NCI-H146 treated with DMSO at 0.1 percent for 48 hours (cell line): ENCODE measurements at regions not wholly inside any gene's neighbourhood (a gene's known extent, or its start where the extent isn't known, plus 50 kb on each side); places are given as distances from the start of the nearest gene placed in this dataset.
"Not testable (repeated sequence)": the region's sequence is repeated elsewhere in the genome, so short reads cannot be mapped to it uniquely, and the experiment has no call there.

Source experiments
- DNase-seq: peaks from one replicate; lab custom pipeline; 2025; ENCODE audit not compliant: unreplicated experiment; lab: John Stamatoyannopoulos, UW

DNA sequence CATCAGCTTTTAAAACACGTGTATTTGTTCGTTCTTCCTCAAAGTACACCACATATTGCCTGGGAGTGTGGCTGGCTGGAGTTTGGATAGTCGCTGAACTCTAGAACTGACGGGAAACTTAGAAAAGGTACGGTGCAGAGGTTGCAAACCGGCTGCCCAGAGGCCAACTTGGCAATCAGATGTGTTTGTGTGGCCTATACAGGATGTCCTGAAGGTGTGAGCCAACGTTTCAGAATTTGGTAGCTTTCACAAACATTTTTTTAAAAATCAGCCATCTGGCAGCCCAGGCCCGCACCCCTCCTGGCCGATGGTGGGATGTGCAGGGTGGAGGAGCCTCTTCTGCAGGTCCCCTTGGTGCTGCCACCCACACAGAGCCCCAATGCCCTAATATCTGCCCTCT, 73.6 kb upstream of the SLC25A33 start:
- no peak for DNase-seq

DNA sequence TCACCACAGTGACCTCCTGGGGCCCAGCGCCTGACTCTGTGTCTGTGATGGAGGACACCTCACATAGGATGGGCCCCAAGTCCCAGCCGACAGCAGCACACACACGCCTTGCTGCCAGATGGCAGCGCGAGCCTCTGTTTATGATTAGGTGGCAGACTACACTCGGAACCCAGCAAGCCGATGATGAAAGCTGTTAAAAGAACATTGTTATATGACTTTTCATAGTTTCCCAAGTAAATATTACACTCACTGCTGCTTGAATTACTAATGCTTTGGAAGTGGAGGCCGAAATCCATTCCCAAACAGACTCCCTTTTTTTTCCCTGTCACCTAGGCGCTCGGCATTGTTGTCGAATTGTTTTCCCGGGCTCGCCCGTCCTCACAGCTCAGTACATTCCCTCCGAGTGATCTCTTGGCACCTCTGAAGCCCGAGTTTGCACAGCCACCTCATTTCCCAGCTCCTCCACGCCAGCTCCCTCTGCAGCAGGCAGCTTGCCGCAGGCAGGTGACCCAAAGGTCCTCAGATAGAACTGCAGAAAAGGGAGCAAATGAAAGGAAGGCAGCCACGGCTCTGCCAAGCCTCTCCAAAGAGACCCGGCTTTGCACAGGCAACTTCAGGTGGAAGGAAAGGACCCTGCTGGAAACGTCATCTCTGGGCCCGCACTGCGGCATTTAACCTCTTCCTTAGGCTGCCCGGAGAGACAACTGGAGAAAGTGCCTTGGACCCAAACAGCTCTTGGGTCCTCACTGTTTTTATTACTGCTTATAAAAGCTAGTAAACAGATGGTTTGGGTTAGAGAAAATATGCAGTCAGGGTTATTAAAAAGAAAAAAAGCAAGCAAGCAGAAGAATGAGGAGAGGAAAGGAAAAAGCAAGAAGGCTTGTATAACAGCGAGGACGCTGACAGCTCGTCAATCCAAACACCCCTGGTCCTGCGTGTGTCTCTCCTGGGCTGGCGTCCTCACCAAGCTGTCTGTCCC, 72.2 kb upstream of the SLC25A33 start:
- DNase-seq: no peak

DNA sequence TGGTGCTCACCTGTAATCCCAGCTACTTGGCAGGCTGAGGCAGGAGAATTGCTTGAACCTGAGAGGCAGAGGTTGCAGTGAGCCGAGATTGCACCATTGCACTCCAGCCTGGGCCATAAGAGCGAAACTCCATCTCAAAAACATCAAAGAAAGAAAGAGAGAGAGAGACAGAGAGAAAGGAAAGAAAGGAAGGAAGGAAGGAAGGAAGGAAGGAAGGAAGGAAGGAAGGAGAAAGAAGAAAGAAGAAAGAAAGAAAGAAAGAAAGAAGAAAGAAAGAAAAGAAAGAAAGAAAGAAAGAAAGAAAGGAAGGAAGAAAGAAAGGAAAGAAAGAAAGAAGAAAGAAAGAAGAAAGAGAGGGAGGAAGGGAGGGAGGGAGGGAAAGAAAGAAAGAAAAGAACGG, 69.4 kb upstream of the SLC25A33 start:
- not testable (repeated sequence) for DNase-seq

DNA sequence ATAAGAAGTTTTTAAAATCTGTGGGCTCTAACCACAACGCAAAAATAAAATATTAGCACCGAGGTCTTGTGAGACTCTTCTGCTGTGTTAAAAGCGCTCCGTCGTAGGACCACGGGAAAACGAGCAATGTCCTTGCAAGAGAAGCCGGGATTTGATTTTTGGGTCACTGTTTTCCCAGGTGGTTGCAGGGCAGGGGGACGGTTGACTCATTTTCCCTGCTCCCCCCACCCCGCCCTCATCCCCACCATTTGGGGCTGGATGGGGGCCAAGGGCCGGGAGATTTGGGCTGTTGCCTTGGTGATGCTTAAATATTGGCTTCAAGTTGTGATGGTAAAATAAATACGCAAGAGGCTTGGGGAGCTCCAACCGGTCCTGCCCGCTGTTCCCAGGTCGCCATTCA, 67.6 kb upstream of the SLC25A33 start:
- no peak for DNase-seq

- DNase-seq: no peak
Measured at GRCh38 chr1:9472386-9473031, 66.8 kb upstream of the SLC25A33 start.

GRCh38 chr1:9473032-9473807, 66.0 kb upstream of the SLC25A33 start:
- no peak for DNase-seq

GRCh38 chr1:9475061-9475627, 64.1 kb upstream of the SLC25A33 start:
- no peak for DNase-seq

- DNase-seq: no peak
Measured at GRCh38 chr1:9476790-9477463, 62.3 kb upstream of the SLC25A33 start.

DNA sequence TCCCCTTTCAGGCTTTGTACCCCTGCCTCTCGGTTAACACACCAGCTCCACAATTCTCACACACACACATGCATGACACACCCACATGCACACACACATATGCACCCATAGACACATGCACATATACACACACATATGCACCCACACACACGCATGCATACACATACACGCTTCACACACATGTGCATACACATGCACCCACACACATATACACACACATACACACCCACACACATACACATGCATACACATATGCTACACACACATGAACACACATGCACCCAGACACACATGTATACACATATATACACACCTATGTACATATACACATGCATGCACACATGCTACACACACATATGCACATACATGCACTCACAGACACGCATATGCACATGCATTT, 61.7 kb upstream of the SLC25A33 start:
- no peak for DNase-seq

DNA sequence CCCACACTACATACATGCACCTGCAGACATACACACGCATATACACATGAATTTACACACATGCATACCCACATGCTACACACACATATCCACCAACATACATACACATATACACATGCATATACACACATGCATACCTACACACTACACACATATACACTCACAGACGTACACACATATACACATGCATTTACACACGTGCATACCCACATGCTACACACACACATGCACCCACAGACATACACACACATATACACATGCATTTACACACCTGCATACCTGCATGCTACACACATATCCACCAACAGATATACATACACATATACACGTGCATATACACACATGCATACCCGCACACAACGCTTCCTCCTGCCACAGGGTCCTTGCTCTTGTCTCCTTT, 61.2 kb upstream of the SLC25A33 start:
- no peak for DNase-seq

GRCh38 chr1:9481048-9481447, 58.2 kb upstream of the SLC25A33 start:
- no peak for DNase-seq

DNA sequence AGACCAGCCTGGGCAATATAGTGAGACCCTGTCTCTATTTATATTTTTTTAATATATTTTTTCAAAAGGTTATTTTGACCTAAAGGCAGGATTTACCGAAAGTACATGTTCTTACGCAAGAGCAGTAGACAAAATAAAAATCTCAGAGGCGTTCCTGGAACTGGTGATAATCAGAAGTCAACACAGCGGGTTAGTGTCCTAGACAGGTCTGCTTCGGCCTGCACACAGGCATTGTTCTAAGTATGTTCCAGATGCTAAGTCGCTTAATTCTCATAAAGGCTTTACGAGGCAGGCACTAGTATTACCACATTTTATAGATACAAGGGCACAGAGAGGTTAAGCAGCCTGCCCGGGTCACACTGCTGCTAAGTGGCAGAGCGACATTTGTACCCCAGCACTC, 56.9 kb upstream of the SLC25A33 start:
- no peak for DNase-seq

- DNase-seq: no peak
Measured at GRCh38 chr1:9482816-9483572, 56.3 kb upstream of the SLC25A33 start.

DNA sequence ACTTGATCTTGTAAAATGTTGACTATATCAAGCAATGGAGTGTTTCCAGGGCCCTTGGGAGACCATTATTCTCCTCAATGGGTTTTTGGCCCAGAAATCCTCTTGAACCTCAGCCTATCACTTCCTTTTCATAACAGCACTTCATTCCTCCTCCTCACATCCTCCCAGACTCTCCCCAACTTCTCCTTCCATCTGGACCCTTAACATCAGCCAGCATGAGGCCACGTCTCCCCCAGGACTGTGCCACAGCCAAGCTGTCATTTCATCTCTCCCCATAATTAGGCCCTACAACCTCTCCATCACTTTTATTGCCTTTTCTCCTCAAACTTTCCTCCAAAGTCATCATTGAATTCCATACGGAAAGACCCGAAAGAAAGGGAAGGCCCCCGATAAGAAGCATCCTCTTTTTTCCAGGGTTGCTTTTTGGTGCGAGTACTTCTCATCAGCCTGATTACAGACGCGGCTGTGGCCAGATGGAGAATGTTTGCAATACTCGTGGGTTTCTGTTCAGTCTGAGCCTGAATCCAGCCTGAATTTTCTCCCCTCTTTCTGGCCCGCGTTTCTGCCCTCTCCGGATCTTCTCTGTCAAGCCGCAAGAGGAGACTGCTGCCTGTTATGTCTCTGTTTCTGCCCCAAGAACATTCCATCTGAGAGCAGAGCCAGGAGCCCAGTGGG, 52.7 kb upstream of the SLC25A33 start:
- no peak for DNase-seq
